PC-9 (cell line): ENCODE measurements at regions not wholly inside any gene's neighbourhood (a gene's known extent, or its start where the extent isn't known, plus 50 kb on each side); places are given as distances from the start of the nearest gene placed in this dataset.
A peak's percentile ranks its signal among the peaks of the same experiment; 100 is the strongest.
"Not testable (repeated sequence)": the region's sequence is repeated elsewhere in the genome, so short reads cannot be mapped to it uniquely, and the experiment has no call there.

Source experiments
- BruUV-seq: library from RNA; stranded (reverse); fragments of 400-500 nt; replicated peaks from 2 replicates; lab custom pipeline; 2021; lab: Mats Ljungman, UMichigan
- CTCF ChIA-PET: fragments of 300-600 bp; sonication (Branson Sonifier 250); formaldehyde crosslinking; loops from one replicate; lab custom pipeline; 2022; ENCODE audit warnings: antibody characterized with exemption; lab: Charles Lee
- POLR2A ChIA-PET: fragments of 300-600 bp; sonication (Branson Sonifier 250); formaldehyde crosslinking; loops from one replicate; lab custom pipeline; 2022; ENCODE audit warnings: antibody characterized with exemption; ENCODE audit not compliant: unreplicated experiment; lab: Charles Lee
- DNase-seq, 2 experiments: peaks; one replicate each; pipeline versions ENCODE4 v3.0.0 to v3.0.0-alpha.2; 2015 to 2022; ENCODE audit warnings: mixed read lengths in 1 of 2
- H2AFZ ChIP-seq: fragments of 200-600 bp; sonication (generic); 2 replicates; pipeline ENCODE4 v1.8.1; 2017; ENCODE audit warnings: antibody characterized with exemption
- H3F3A ChIP-seq: fragments of 200-600 bp; sonication (generic); 2 replicates; pipeline ENCODE4 v1.8.1; 2017; ENCODE audit warnings: antibody characterized with exemption, mild to moderate bottlenecking, low read depth; ENCODE audit not compliant: insufficient read depth
- H3K27ac ChIP-seq: fragments of 200-600 bp; sonication (generic); 2 replicates; pipeline ENCODE4 v1.6.1; 2016; ENCODE audit warnings: mixed run types
- H3K27me3 ChIP-seq: fragments of 200-600 bp; sonication (generic); 2 replicates; pipeline ENCODE4 v1.6.1; 2016; ENCODE audit warnings: low read depth, mixed run types; ENCODE audit not compliant: insufficient read depth
- H3K36me3 ChIP-seq: fragments of 200-600 bp; sonication (generic); 2 replicates; pipeline ENCODE4 v1.6.1; 2016; ENCODE audit warnings: low read depth, mixed run types
- H3K4me1 ChIP-seq: fragments of 200-600 bp; sonication (generic); replicated peaks from 2 replicates; pipeline ENCODE4 v1.6.1; 2016; ENCODE audit warnings: mixed run types; ENCODE audit not compliant: insufficient read depth
- H3K4me2 ChIP-seq: fragments of 200-600 bp; sonication (generic); 2 replicates; pipeline ENCODE4 v1.6.1; 2017; ENCODE audit warnings: mixed run types
- H3K4me3 ChIP-seq: fragments of 200-600 bp; sonication (generic); 2 replicates; pipeline ENCODE4 v1.6.1; 2016; ENCODE audit warnings: mixed run types
- H3K79me2 ChIP-seq: fragments of 200-600 bp; sonication (generic); 2 replicates; pipeline ENCODE4 v1.6.1; 2017; ENCODE audit warnings: low read depth, mixed run types
- H3K9me2 ChIP-seq: fragments of 200-600 bp; sonication (generic); 2 replicates; pipeline ENCODE4 v1.8.1; 2017; ENCODE audit warnings: mild to moderate bottlenecking; ENCODE audit not compliant: insufficient read depth
- H3K9me3 ChIP-seq: fragments of 200-600 bp; sonication (generic); 2 replicates; pipeline ENCODE4 v1.8.1; 2016; ENCODE audit warnings: low read depth; ENCODE audit not compliant: insufficient read depth
- H4K20me1 ChIP-seq: fragments of 200-600 bp; sonication (generic); 2 replicates; pipeline ENCODE4 v1.8.1; 2017; ENCODE audit not compliant: insufficient read depth
- CTCF ChIP-seq: fragments of 200-600 bp; sonication (generic); conservative IDR thresholded peaks from 2 replicates; pipeline ENCODE4 v1.6.1; 2017; ENCODE audit warnings: mixed run types, antibody characterized with exemption, mild to moderate bottlenecking, moderate library complexity
- EZH2 ChIP-seq: fragments of 200-600 bp; sonication (generic); IDR thresholded peaks from 2 replicates; pipeline ENCODE4 v1.8.0; 2017; ENCODE audit warnings: antibody characterized with exemption, low read depth
- intact Hi-C: fragments of 100-400 bp; cut with micrococcal nuclease; formaldehyde crosslinking; loops from one replicate; pipeline ENCODE4 v1.10.0; 2022; ENCODE audit not compliant: unreplicated experiment

GRCh38 chr7:20545016-20545415, 70.5 kb upstream of the ABCB5 start:
- CTCF ChIA-PET: no interaction called here
- no TSS peak for BruUV-seq
- intact Hi-C loops: no loop called here

GRCh38 chr7:20546958-20547357, 68.5 kb upstream of the ABCB5 start:
- BruUV-seq, H3F3A ChIP-seq, H3K27me3 ChIP-seq, H3K79me2 ChIP-seq, H2AFZ ChIP-seq, DNase-seq, H3K4me3 ChIP-seq, H3K4me2 ChIP-seq, H3K36me3 ChIP-seq, H3K9me3 ChIP-seq, intact Hi-C loops, H3K4me1 ChIP-seq, H3K27ac ChIP-seq, H3K9me2 ChIP-seq, CTCF ChIA-PET, H4K20me1 ChIP-seq: not testable (repeated sequence)
- POLR2A ChIA-PET: interaction anchor here (0.6 kb wide), 1 partner anchor 880 kb away, joined by 3 read pairs; no protein-coding TSS in a partner anchor

More at GRCh38 chr7:20545016-20545415, 70.5 kb upstream of the ABCB5 start:
- Histone ChIP-seq H3K9me3 (no peaks in the 10 kb centered on the region), H3K4me2 (no peak overlapping the region), H3F3A (no peaks in the 10 kb centered on the region), H4K20me1 (no peaks in the 10 kb centered on the region), H3K9me2 (no peaks in the 10 kb centered on the region), H2AFZ (0 out of 2 replicates have a peak overlapping the region, but pooled peaks have one; percentile 26), H3K36me3 (no peaks in the 10 kb centered on the region), H3K79me2 (no peaks in the 10 kb centered on the region), H3K27ac (no peak overlapping the region), H3K4me3 (no peak overlapping the region), H3K27me3 (no peaks in the 10 kb centered on the region), H3K4me1 (no peaks in the 10 kb centered on the region)
- DNase-seq: no peak
- TF ChIP-seq EZH2 (no peak), CTCF (no peak)
- POLR2A ChIA-PET: no interaction called here

- Histone ChIP-seq H3K9me2 (0 out of 2 replicates have a peak, but pooled peaks cover 3% of the 10 kb centered on the region), H3F3A (no peaks in the 10 kb centered on the region), H2AFZ (0 out of 2 replicates have a peak overlapping the region, but pooled peaks have one; percentile 12), H3K4me1 (no peaks in the 10 kb centered on the region), H3K27ac (no peak overlapping the region), H3K36me3 (no peaks in the 10 kb centered on the region), H3K79me2 (no peaks in the 10 kb centered on the region), H3K4me2 (no peak overlapping the region), H3K4me3 (no peak overlapping the region), H3K27me3 (no peaks in the 10 kb centered on the region), H3K9me3 (peaks cover 3% of the 10 kb centered on the region), H4K20me1 (no peaks in the 10 kb centered on the region)
- CTCF ChIA-PET: no interaction called here
- BruUV-seq: no TSS peak
- DNase-seq: no peak
- POLR2A ChIA-PET: interaction anchor here (0.6 kb wide), 1 partner anchor 914 kb away, joined by 14 read pairs; no protein-coding TSS in a partner anchor
- intact Hi-C loops: no loop called here
- TF ChIP-seq EZH2 (no peak), CTCF (no peak)
Observed at GRCh38 chr7:20554072-20554471, 61.4 kb upstream of the ABCB5 start.

GRCh38 chr7:20556091-20556490, 59.4 kb upstream of the ABCB5 start:
- H2AFZ ChIP-seq: peak overlapping the region; percentile 7; the same call in 1 of the 2 replicates
- TF ChIP-seq EZH2 (no peak), CTCF (no peak)
- no peaks in the 10 kb centered on the region for H4K20me1 ChIP-seq
- ChIA-PET POLR2A (no interaction called here), CTCF (no interaction called here)
- H3K9me2 ChIP-seq: 0 out of 2 replicates have a peak, but pooled peaks cover 3% of the 10 kb centered on the region
- H3K27me3 ChIP-seq: no peaks in the 10 kb centered on the region
- intact Hi-C loops: no loop called here
- no peak overlapping the region for H3K4me2 ChIP-seq
- H3F3A ChIP-seq: no peaks in the 10 kb centered on the region
- H3K36me3 ChIP-seq: no peaks in the 10 kb centered on the region
- no peaks in the 10 kb centered on the region for H3K79me2 ChIP-seq
- no peak for DNase-seq
- no peak overlapping the region for H3K4me3 ChIP-seq
- peaks cover 3% of the 10 kb centered on the region for H3K9me3 ChIP-seq
- H3K4me1 ChIP-seq: peaks cover 2% of the 10 kb centered on the region; the same call in 1 of the 2 replicates
- no TSS peak for BruUV-seq
- H3K27ac ChIP-seq: no peak overlapping the region
